ENCODE measurements at regions not wholly inside any gene's neighbourhood (a gene's known extent, or its start where the extent isn't known, plus 50 kb on each side); places are given as distances from the start of the nearest gene placed in this dataset.

DNA sequence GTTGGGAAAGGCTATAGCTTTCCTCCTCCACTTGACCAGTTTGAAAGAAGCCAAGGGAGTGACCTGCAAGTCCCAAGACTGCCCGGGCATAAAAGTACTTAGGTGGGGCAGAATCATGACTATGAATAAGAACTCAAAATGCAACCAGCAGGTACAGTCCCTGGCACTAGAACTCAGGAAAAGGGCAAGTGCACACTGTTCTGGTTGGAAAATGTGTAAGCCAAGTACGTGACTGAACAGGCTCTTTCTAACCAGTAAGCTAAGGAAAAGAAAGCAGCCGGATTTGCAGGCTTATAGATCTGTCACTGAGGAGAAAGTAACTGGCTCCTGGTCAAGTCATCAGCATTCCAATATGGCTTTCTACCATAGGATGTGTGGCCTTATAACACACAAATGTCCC lies 101.2 kb upstream of the SLC4A7 start:
- peaks cover 14% of the 10 kb centered on the region for H3K4me1 ChIP-seq (ENCODE audit: insufficient read depth, low read length)
- no peak overlapping the region for H3K4me3 ChIP-seq (ENCODE audit: low read length)
- no peaks in the 10 kb centered on the region for H3K27me3 ChIP-seq (ENCODE audit: insufficient read depth, low read length)
- no peaks in the 10 kb centered on the region for H3K9me3 ChIP-seq (ENCODE audit: low read depth, low read length)

DNA sequence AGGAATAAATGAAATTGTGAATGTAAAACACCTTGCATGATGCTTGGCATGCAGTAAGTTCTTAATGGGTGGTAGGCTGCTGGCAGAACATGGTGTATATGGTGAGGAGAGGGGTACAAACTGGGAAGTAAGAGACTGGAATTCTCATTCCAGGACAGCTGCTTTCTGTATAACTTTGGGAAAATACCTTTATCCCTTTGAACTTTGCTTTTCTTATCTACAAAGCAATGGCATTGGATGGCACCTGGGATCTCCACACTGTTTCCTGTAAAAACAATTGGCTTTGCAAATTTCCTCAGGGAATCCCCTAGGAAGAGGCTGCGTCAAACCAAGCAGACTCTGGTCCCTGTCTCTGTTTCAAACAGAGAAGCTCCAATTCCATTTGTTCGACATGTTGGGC lies 100.7 kb upstream of the SLC4A7 start:
- Histone ChIP-seq H3K9me3 (ENCODE audit: low read depth, low read length) (no peaks in the 10 kb centered on the region), H3K4me3 (ENCODE audit: low read length) (no peak overlapping the region), H3K4me1 (ENCODE audit: insufficient read depth, low read length) (peaks cover 8% of the 10 kb centered on the region), H3K27me3 (ENCODE audit: insufficient read depth, low read length) (no peaks in the 10 kb centered on the region)

- H3K9me3 ChIP-seq (ENCODE audit: low read depth, low read length), result no peaks in the 10 kb centered on the region
- no peaks in the 10 kb centered on the region for H3K4me1 ChIP-seq (ENCODE audit: insufficient read depth, low read length)
- H3K4me3 ChIP-seq (ENCODE audit: low read length), result no peak overlapping the region
- no peaks in the 10 kb centered on the region for H3K27me3 ChIP-seq (ENCODE audit: insufficient read depth, low read length)
These were observed 97.7 kb upstream of the SLC4A7 start for GRCh38 chr3:27581852-27582251.

GRCh38 chr3:27578032-27578431 lies 93.8 kb upstream of the SLC4A7 start:
- Histone ChIP-seq H3K4me1 (ENCODE audit: insufficient read depth, low read length) (no peaks in the 10 kb centered on the region), H3K9me3 (ENCODE audit: low read depth, low read length) (no peaks in the 10 kb centered on the region), H3K27me3 (ENCODE audit: insufficient read depth, low read length) (no peaks in the 10 kb centered on the region), H3K4me3 (ENCODE audit: low read length) (no peak overlapping the region)

DNA sequence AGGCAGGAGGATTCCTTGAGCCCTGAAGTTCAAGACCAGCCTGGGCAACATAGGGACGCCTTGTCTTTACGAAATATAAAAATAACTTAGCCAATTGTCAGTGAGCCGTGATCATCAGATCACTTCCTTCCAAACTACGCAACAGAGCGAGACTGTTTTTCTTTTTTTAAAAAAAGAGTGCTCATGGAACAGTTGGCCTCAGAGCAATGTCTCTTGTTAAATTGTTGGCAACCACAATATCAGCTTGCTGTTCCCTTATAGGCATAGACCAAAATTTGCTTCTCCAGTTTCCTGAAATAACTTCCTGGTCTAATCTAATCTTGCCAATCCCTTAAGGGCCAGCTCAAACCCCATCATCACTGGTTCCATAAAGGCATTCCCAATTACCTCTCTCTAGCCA lies 93.3 kb upstream of the SLC4A7 start:
- H3K27me3 ChIP-seq (ENCODE audit: insufficient read depth, low read length), result no peaks in the 10 kb centered on the region
- H3K4me1 ChIP-seq (ENCODE audit: insufficient read depth, low read length), result no peaks in the 10 kb centered on the region

DNA sequence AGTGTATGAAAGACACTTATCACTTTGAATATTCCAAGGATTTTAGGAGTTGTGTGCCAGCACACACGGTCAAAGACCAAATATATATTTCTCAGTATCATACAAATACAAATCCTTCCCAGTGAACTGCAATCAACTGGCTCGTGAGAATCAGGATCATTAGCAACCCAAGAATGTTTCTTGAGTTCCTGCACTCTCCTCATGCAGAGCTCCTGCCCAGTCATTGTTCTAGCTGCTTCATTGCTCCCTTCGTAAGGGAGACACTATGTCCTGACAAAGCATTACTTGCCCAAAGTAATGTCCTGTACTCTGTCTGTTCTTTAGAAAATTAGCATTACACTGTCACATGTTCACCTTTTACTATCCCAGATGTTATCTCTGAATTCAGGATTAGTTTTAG lies 92.0 kb upstream of the SLC4A7 start:
- no peaks in the 10 kb centered on the region for H3K4me1 ChIP-seq (ENCODE audit: insufficient read depth, low read length)

More for the DNA sequence above, 93.3 kb upstream of the SLC4A7 start:
- H3K9me3 ChIP-seq (ENCODE audit: low read depth, low read length), result no peaks in the 10 kb centered on the region
- no peak overlapping the region for H3K4me3 ChIP-seq (ENCODE audit: low read length)

GRCh38 chr3:27575499-27575898 lies 91.3 kb upstream of the SLC4A7 start:
- no peaks in the 10 kb centered on the region for H3K27me3 ChIP-seq (ENCODE audit: insufficient read depth, low read length)
- no peaks in the 10 kb centered on the region for H3K4me1 ChIP-seq (ENCODE audit: insufficient read depth, low read length)
- H3K4me3 ChIP-seq (ENCODE audit: low read length), result no peak overlapping the region
- H3K9me3 ChIP-seq (ENCODE audit: low read depth, low read length), result no peaks in the 10 kb centered on the region

More for the DNA sequence above, 92.0 kb upstream of the SLC4A7 start:
- Histone ChIP-seq H3K9me3 (ENCODE audit: low read depth, low read length) (no peaks in the 10 kb centered on the region), H3K27me3 (ENCODE audit: insufficient read depth, low read length) (no peaks in the 10 kb centered on the region), H3K4me3 (ENCODE audit: low read length) (no peak overlapping the region)

DNA sequence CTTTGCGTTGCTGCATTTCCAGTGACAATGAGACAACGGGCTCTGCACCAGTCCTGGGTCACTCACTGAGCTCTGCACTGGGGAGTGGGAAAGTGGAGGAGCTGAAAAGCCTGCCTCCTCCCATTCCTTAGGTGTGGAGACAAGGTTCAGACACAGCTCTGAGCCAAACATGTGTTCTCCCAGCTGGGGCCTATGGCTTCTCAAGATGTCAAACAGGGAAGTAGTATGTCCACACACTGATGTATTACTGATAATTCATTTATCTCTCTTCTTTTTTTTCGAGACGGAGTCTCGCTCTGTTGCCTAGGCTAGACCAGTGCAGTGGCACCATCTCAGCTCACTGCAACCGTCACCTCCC lies 90.2 kb upstream of the SLC4A7 start:
- H3K9me3 ChIP-seq (ENCODE audit: low read depth, low read length), result no peaks in the 10 kb centered on the region
- no peak overlapping the region for H3K4me3 ChIP-seq (ENCODE audit: low read length)
- no peaks in the 10 kb centered on the region for H3K4me1 ChIP-seq (ENCODE audit: insufficient read depth, low read length)
- no peaks in the 10 kb centered on the region for H3K27me3 ChIP-seq (ENCODE audit: insufficient read depth, low read length)

DNA sequence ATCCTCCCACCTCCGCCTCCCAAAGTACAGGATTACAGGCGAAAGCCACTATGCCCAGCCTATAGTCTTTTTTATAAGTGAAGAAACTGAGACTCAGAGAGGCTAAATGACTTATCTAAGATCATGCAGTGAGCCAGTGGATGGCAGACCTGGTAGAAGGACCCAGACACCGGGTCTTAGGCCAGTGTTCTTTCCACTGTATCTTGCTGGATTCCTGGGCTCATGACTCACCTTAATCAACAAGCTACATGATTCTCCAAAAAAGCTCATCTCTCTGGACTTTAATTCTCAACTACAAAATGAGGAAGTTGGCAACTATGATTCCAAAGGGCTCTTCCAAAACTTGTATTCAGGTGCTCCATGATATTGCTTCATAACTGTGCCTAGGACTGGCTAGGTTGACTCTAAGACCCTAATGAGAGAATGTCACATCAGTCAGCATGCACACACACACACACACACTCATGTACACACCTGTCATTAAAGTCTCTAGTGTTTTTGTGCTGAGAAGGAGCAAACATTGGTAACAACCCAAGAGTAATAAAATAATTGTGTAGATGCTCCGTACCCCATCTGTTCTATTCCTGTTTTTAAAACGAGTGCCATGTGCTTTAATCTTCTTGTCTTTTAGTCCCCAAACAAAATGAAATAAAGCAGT lies 89.7 kb upstream of the SLC4A7 start:
- Histone ChIP-seq H3K9me3 (ENCODE audit: low read depth, low read length) (no peaks in the 10 kb centered on the region), H3K27me3 (ENCODE audit: insufficient read depth, low read length) (no peaks in the 10 kb centered on the region), H3K4me3 (ENCODE audit: low read length) (no peak overlapping the region), H3K4me1 (ENCODE audit: insufficient read depth, low read length) (no peaks in the 10 kb centered on the region)

- Histone ChIP-seq H3K4me1 (ENCODE audit: insufficient read depth, low read length) (no peaks in the 10 kb centered on the region), H3K4me3 (ENCODE audit: low read length) (no peak overlapping the region), H3K27me3 (ENCODE audit: insufficient read depth, low read length) (no peaks in the 10 kb centered on the region), H3K9me3 (ENCODE audit: low read depth, low read length) (no peaks in the 10 kb centered on the region)
These were observed 89.0 kb upstream of the SLC4A7 start for GRCh38 chr3:27573138-27573537.

DNA sequence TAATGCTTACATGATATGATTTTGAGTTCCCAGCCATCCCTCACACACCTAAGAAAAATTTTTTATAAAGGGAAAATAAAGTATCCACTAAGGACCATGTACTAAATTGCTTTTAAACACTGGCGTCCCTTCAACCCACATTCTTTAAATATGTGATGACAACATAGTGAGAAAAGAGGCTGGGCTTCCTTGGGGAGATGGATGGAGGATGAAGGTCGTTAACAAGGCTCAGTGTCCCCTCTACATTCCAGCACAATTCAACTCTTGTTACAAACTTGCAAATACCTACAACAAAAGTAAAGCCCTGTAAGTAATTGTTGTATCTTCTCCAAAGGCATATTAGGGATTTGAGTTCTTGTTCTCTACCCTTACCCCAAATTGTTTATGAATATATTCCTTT lies 87.2 kb upstream of the SLC4A7 start:
- no peaks in the 10 kb centered on the region for H3K4me1 ChIP-seq (ENCODE audit: insufficient read depth, low read length)
- H3K27me3 ChIP-seq (ENCODE audit: insufficient read depth, low read length), result no peaks in the 10 kb centered on the region

GRCh38 chr3:27570421-27571106 lies 86.4 kb upstream of the SLC4A7 start:
- peaks cover under 1% of the 10 kb centered on the region for H3K4me1 ChIP-seq (ENCODE audit: insufficient read depth, low read length)
- no peaks in the 10 kb centered on the region for H3K27me3 ChIP-seq (ENCODE audit: insufficient read depth, low read length)
- no peak overlapping the region for H3K4me3 ChIP-seq (ENCODE audit: low read length)
- no peaks in the 10 kb centered on the region for H3K9me3 ChIP-seq (ENCODE audit: low read depth, low read length)

More for the DNA sequence above, 87.2 kb upstream of the SLC4A7 start:
- Histone ChIP-seq H3K4me3 (ENCODE audit: low read length) (no peak overlapping the region), H3K9me3 (ENCODE audit: low read depth, low read length) (no peaks in the 10 kb centered on the region)

- H3K27me3 ChIP-seq (ENCODE audit: insufficient read depth, low read length), result no peaks in the 10 kb centered on the region
- no peak overlapping the region for H3K4me3 ChIP-seq (ENCODE audit: low read length)
- H3K9me3 ChIP-seq (ENCODE audit: low read depth, low read length), result no peaks in the 10 kb centered on the region
- H3K4me1 ChIP-seq (ENCODE audit: insufficient read depth, low read length), result peaks cover 8% of the 10 kb centered on the region
These were observed 84.2 kb upstream of the SLC4A7 start for GRCh38 chr3:27568393-27568792.

- H3K4me3 ChIP-seq (ENCODE audit: low read length), result no peak overlapping the region
- H3K9me3 ChIP-seq (ENCODE audit: low read depth, low read length), result no peaks in the 10 kb centered on the region
- peaks cover 8% of the 10 kb centered on the region for H3K4me1 ChIP-seq (ENCODE audit: insufficient read depth, low read length)
- no peaks in the 10 kb centered on the region for H3K27me3 ChIP-seq (ENCODE audit: insufficient read depth, low read length)
These were observed 83.1 kb upstream of the SLC4A7 start for GRCh38 chr3:27567251-27567650.

DNA sequence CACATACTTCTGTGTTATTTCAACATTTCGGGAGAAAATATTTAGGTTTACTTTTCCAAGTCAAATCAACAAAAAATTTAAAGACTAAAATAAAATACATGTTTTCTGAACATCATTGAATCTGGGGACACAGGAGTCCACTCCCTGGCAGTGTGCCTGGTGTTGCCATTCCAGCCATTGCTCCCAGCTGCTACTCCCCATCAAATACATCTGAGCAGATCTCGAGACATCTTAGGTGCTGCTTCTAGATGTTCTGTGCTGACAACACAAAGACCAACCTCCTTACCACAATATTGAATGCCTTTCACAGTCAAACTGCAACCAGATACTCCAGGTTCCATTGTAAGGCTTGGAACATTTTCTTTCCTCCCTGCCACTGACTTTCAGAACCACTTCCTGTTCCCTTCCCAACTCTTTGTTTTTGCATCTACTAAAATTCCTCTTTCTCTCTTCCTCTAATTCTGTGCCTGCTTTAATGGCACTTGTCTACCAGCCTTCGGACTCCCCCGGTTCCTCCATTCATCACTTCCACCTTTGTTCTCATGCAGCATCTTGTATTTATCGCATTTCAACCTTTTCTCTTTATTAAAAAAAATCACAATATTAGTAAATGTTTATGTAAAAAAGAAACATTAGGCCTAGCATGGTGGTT lies 81.1 kb upstream of the SLC4A7 start:
- Histone ChIP-seq H3K27me3 (ENCODE audit: insufficient read depth, low read length) (no peaks in the 10 kb centered on the region), H3K4me3 (ENCODE audit: low read length) (no peak overlapping the region), H3K4me1 (ENCODE audit: insufficient read depth, low read length) (peaks cover 15% of the 10 kb centered on the region), H3K9me3 (ENCODE audit: low read depth, low read length) (no peaks in the 10 kb centered on the region)

GRCh38 chr3:27561576-27561975 lies 77.4 kb upstream of the SLC4A7 start:
- H3K4me1 ChIP-seq (ENCODE audit: insufficient read depth, low read length), result peaks cover 22% of the 10 kb centered on the region
- H3K9me3 ChIP-seq (ENCODE audit: low read depth, low read length), result no peaks in the 10 kb centered on the region
- H3K4me3 ChIP-seq (ENCODE audit: low read length), result no peak overlapping the region
- H3K27me3 ChIP-seq (ENCODE audit: insufficient read depth, low read length), result no peaks in the 10 kb centered on the region
